ENCODE measurements at regions not wholly inside any gene's neighbourhood (a gene's known extent, or its start where the extent isn't known, plus 50 kb on each side); places are given as distances from the start of the nearest gene placed in this dataset.

GRCh38 chr2:17166506-17166905 lies 351.7 kb downstream of the RAD51AP2 start:
- TF ChIP-seq, protein P1, sequence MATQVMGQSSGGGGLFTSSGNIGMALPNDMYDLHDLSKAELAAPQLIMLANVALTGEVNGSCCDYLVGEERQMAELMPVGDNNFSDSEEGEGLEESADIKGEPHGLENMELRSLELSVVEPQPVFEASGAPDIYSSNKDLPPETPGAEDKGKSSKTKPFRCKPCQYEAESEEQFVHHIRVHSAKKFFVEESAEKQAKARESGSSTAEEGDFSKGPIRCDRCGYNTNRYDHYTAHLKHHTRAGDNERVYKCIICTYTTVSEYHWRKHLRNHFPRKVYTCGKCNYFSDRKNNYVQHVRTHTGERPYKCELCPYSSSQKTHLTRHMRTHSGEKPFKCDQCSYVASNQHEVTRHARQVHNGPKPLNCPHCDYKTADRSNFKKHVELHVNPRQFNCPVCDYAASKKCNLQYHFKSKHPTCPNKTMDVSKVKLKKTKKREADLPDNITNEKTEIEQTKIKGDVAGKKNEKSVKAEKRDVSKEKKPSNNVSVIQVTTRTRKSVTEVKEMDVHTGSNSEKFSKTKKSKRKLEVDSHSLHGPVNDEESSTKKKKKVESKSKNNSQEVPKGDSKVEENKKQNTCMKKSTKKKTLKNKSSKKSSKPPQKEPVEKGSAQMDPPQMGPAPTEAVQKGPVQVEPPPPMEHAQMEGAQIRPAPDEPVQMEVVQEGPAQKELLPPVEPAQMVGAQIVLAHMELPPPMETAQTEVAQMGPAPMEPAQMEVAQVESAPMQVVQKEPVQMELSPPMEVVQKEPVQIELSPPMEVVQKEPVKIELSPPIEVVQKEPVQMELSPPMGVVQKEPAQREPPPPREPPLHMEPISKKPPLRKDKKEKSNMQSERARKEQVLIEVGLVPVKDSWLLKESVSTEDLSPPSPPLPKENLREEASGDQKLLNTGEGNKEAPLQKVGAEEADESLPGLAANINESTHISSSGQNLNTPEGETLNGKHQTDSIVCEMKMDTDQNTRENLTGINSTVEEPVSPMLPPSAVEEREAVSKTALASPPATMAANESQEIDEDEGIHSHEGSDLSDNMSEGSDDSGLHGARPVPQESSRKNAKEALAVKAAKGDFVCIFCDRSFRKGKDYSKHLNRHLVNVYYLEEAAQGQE (IDR thresholded peaks at IDR 0.05; ENCODE audit: borderline replicate concordance) = peak; percentile 88
- TF ChIP-seq CTCF (IDR thresholded peaks at IDR 0.05; ENCODE audit: poor library complexity, severe bottlenecking) = no peak
- peak; percentile 85 for TF ChIP-seq EP300 (conservative IDR thresholded peaks at IDR 0.05; ENCODE audit: poor library complexity, severe bottlenecking)
- TF ChIP-seq TAF1 (IDR thresholded peaks at IDR 0.05; ENCODE audit: low read depth) = no peak
- TF ChIP-seq SMC3 (conservative IDR thresholded peaks at IDR 0.05; ENCODE audit: poor library complexity) = peak; percentile 18
- no peak for TF ChIP-seq MXI1 (conservative IDR thresholded peaks at IDR 0.05; ENCODE audit: poor library complexity, severe bottlenecking)
- TF ChIP-seq RAD21 (conservative IDR thresholded peaks at IDR 0.05) = peak; percentile 36
- TF ChIP-seq EZH2 (IDR thresholded peaks at IDR 0.05; ENCODE audit: borderline replicate concordance, insufficient read depth, low read length, poor library complexity, severe bottlenecking) = no peak
- TF ChIP-seq POLR2AphosphoS5 (IDR thresholded peaks at IDR 0.05) = peak; percentile 97
- Histone ChIP-seq H3F3A (ENCODE audit: insufficient read depth, low read length, poor library complexity, severe bottlenecking) (no peaks in the 10 kb centered on the region), H3K9ac (ENCODE audit: low read length) (no peak overlapping the region), H3K79me2 (replicated peaks; ENCODE audit: insufficient read depth, low read length) (no peaks in the 10 kb centered on the region), H3K9me2 (ENCODE audit: insufficient read depth, low read length) (no peaks in the 10 kb centered on the region), H3K9me3 (ENCODE audit: low read length) (no peaks in the 10 kb centered on the region), H2AFZ (ENCODE audit: low read depth, low read length) (no peak overlapping the region), H4K20me1 (ENCODE audit: insufficient read depth) (no peaks in the 10 kb centered on the region), H3K36me3 (ENCODE audit: insufficient read depth, low read length) (no peaks in the 10 kb centered on the region), H3K27me3 (ENCODE audit: insufficient read depth, low read depth, low read length) (no peaks in the 10 kb centered on the region), H3K4me2 (ENCODE audit: low read length) (no peak overlapping the region), H3K4me3 (ENCODE audit: low read length) (no peak overlapping the region), H3K27ac (ENCODE audit: low read length) (peak overlapping the region; percentile 48)

GRCh38 chr2:17164550-17164949 lies 353.7 kb downstream of the RAD51AP2 start:
- Histone ChIP-seq H4K20me1 (ENCODE audit: insufficient read depth) (no peaks in the 10 kb centered on the region), H2AFZ (ENCODE audit: low read depth, low read length) (no peak overlapping the region), H3K4me2 (ENCODE audit: low read length) (no peak overlapping the region), H3K9me3 (ENCODE audit: low read length) (no peaks in the 10 kb centered on the region), H3K27ac (ENCODE audit: low read length) (no peak overlapping the region), H3K79me2 (replicated peaks; ENCODE audit: insufficient read depth, low read length) (no peaks in the 10 kb centered on the region), H3K36me3 (ENCODE audit: insufficient read depth, low read length) (no peaks in the 10 kb centered on the region), H3K9me2 (ENCODE audit: insufficient read depth, low read length) (no peaks in the 10 kb centered on the region), H3K4me3 (ENCODE audit: low read length) (no peak overlapping the region), H3K27me3 (ENCODE audit: insufficient read depth, low read depth, low read length) (no peaks in the 10 kb centered on the region), H3K9ac (ENCODE audit: low read length) (no peak overlapping the region), H3F3A (ENCODE audit: insufficient read depth, low read length, poor library complexity, severe bottlenecking) (no peaks in the 10 kb centered on the region)
- TF ChIP-seq TAF1 (IDR thresholded peaks at IDR 0.05; ENCODE audit: low read depth) = no peak
- TF ChIP-seq POLR2AphosphoS5 (IDR thresholded peaks at IDR 0.05) = no peak
- TF ChIP-seq CTCF (IDR thresholded peaks at IDR 0.05; ENCODE audit: poor library complexity, severe bottlenecking) = no peak
- TF ChIP-seq EP300 (conservative IDR thresholded peaks at IDR 0.05; ENCODE audit: poor library complexity, severe bottlenecking) = no peak
- no peak for TF ChIP-seq EZH2 (IDR thresholded peaks at IDR 0.05; ENCODE audit: borderline replicate concordance, insufficient read depth, low read length, poor library complexity, severe bottlenecking)
- TF ChIP-seq SMC3 (conservative IDR thresholded peaks at IDR 0.05; ENCODE audit: poor library complexity) = no peak
- TF ChIP-seq MXI1 (conservative IDR thresholded peaks at IDR 0.05; ENCODE audit: poor library complexity, severe bottlenecking) = no peak
- TF ChIP-seq, protein P1 (IDR thresholded peaks at IDR 0.05; ENCODE audit: borderline replicate concordance) = no peak
- no peak for TF ChIP-seq RAD21 (conservative IDR thresholded peaks at IDR 0.05)

Measured in neural cell (in vitro differentiated cells).